GM12874 (cell line): ENCODE measurements at regions not wholly inside any gene's neighbourhood (a gene's known extent, or its start where the extent isn't known, plus 50 kb on each side); places are given as distances from the start of the nearest gene placed in this dataset.

Experiments
- CTCF ChIP-seq: IDR thresholded peaks from 2 replicates; pipeline ENCODE4 v1.5.1; 2011; ENCODE audit warnings: low read depth, mild to moderate bottlenecking, control low read depth, low read length, moderate library complexity; ENCODE audit not compliant: insufficient read depth

GRCh38 chr1:93773049-93773838 lies 91.6 kb upstream of the BCAR3 start:
- TF ChIP-seq CTCF, result no peak

GRCh38 chr1:93771843-93772242 lies 90.2 kb upstream of the BCAR3 start:
- no peak for TF ChIP-seq CTCF

- TF ChIP-seq CTCF, result no peak
Measured at GRCh38 chr1:93770640-93771039, 89.0 kb upstream of the BCAR3 start.

GRCh38 chr1:93769777-93770176 lies 88.1 kb upstream of the BCAR3 start:
- TF ChIP-seq CTCF, result no peak

- no peak for TF ChIP-seq CTCF
Measured at GRCh38 chr1:93768380-93768863, 86.8 kb upstream of the BCAR3 start.

- TF ChIP-seq CTCF, result no peak
Measured at GRCh38 chr1:93766451-93766850, 84.8 kb upstream of the BCAR3 start.

- no peak for TF ChIP-seq CTCF
Measured at GRCh38 chr1:93765099-93765498, 83.5 kb upstream of the BCAR3 start.
